A549 (cell line): ENCODE measurements at regions not wholly inside any gene's neighbourhood (a gene's known extent, or its start where the extent isn't known, plus 50 kb on each side); places are given as distances from the start of the nearest gene placed in this dataset.

Experiments
- BHLHE40 ChIP-seq: IDR thresholded peaks from 2 replicates; pipeline ENCODE4 v1.6.1; 2012; ENCODE audit warnings: low read depth, low read length, inconsistent platforms
- MAZ ChIP-seq: fragments of 150-350 bp; IDR thresholded peaks from 2 replicates; pipeline ENCODE4 v1.6.1; 2014; ENCODE audit warnings: antibody characterized with exemption, low read depth, low read length, borderline replicate concordance
- RAD21 ChIP-seq, 2 experiments: fragments of >200 bp in 1 of 2; sonication (Bioruptor Twin) in 1 of 2; formaldehyde crosslinking in 1 of 2; IDR thresholded peaks in 1 of 2; conservative IDR thresholded peaks in 1 of 2; 2 replicates in 1 of 2; 3 replicates in 1 of 2; pipeline ENCODE4 v1.6.1; 2012 to 2018; ENCODE audit warnings: inconsistent platforms in 1 of 2
- RARB ChIP-seq: fragments of 250-450 bp; sonication (Bioruptor Pico); IDR thresholded peaks from 2 replicates; pipeline ENCODE4 v1.8.0; 2021; ENCODE audit warnings: mild to moderate bottlenecking, moderate library complexity
- SMC3 ChIP-seq: fragments of >200 bp; sonication (Bioruptor Twin); formaldehyde crosslinking; IDR thresholded peaks from 3 replicates; pipeline ENCODE4 v1.6.1; 2018; ENCODE audit warnings: inconsistent platforms
- TF ChIP-seq, protein P1 (sequence below): fragments of >200 bp; sonication (Bioruptor Twin); formaldehyde crosslinking; IDR thresholded peaks from 3 replicates; pipeline ENCODE4 v1.5.1; 2016

- TF ChIP-seq BHLHE40 (no peak), SMC3 (no peak), RARB (CRISPR knock-in tag) (no peak), MAZ (no peak), RAD21 (conservative IDR thresholded peaks at IDR 0.05 in 1 of 2, IDR thresholded peaks at IDR 0.05 in 1 of 2) (no peak)
- TF ChIP-seq, protein P1, sequence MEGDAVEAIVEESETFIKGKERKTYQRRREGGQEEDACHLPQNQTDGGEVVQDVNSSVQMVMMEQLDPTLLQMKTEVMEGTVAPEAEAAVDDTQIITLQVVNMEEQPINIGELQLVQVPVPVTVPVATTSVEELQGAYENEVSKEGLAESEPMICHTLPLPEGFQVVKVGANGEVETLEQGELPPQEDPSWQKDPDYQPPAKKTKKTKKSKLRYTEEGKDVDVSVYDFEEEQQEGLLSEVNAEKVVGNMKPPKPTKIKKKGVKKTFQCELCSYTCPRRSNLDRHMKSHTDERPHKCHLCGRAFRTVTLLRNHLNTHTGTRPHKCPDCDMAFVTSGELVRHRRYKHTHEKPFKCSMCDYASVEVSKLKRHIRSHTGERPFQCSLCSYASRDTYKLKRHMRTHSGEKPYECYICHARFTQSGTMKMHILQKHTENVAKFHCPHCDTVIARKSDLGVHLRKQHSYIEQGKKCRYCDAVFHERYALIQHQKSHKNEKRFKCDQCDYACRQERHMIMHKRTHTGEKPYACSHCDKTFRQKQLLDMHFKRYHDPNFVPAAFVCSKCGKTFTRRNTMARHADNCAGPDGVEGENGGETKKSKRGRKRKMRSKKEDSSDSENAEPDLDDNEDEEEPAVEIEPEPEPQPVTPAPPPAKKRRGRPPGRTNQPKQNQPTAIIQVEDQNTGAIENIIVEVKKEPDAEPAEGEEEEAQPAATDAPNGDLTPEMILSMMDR, result no peak
Measured at GRCh38 chr9:134228649-134229048, 64.3 kb upstream of the RNU6ATAC start.
